ENCODE measurements at regions not wholly inside any gene's neighbourhood (a gene's known extent, or its start where the extent isn't known, plus 50 kb on each side); places are given as distances from the start of the nearest gene placed in this dataset.
A peak's percentile ranks its signal among the peaks of the same experiment; 100 is the strongest.

GRCh38 chr11:95559899-95560298 lies 229.7 kb downstream of the FAM76B start:
- DNase-seq (ENCODE audit: extremely low spot score, insufficient read length, low read depth): no peak
- no peak for FAIRE-seq

GRCh38 chr11:95557376-95557775 lies 232.2 kb downstream of the FAM76B start:
- FAIRE-seq (no peak), DNase-seq (ENCODE audit: extremely low spot score, insufficient read length, low read depth) (no peak)

- DNase-seq (ENCODE audit: extremely low spot score, insufficient read length, low read depth) (peak; percentile 8), FAIRE-seq (peak; percentile 56)
These were observed 233.0 kb downstream of the FAM76B start for GRCh38 chr11:95556342-95557163.

DNA sequence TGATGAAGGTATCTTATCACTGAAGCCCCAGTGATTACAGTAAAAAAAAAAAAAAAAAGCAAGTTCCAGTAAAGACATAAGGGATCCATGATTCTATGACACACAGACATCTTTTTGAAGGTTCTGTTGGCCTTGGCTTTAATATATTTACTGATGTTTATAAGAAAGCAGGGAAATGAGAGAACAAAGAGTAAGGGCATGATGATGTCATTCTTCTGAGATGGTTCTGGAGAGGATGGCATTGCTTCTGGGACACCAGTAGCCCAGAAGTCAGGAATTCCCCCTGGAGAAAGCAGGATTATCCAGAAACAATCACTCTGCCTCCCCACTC lies 233.6 kb downstream of the FAM76B start:
- FAIRE-seq: no peak

GRCh38 chr11:95554911-95555310 lies 234.7 kb downstream of the FAM76B start:
- FAIRE-seq: no peak
- DNase-seq (ENCODE audit: extremely low spot score, insufficient read length, low read depth): no peak

More for the DNA sequence above, 233.6 kb downstream of the FAM76B start:
- DNase-seq (ENCODE audit: extremely low spot score, insufficient read length, low read depth): no peak

DNA sequence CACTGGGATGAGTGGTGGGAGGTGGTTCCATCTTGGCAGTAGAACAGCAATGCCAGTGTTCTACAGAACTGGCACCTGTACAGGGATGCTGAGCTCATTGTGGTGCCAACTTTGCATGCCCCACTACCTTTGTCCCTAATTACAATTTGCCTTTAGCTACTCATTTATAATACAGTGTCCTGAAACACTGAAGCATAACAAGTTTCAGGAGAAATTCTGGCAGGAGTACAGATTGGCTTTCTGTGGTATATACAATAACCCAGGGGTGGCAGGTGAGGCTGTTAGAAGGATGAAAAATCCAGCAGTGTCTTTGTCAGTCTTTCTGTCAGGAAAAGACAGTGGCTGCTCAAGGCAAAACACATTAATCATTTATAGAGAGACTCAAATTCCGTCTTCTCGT lies 240.3 kb downstream of the FAM76B start:
- FAIRE-seq (no peak), DNase-seq (ENCODE audit: extremely low spot score, insufficient read length, low read depth) (no peak)

DNA sequence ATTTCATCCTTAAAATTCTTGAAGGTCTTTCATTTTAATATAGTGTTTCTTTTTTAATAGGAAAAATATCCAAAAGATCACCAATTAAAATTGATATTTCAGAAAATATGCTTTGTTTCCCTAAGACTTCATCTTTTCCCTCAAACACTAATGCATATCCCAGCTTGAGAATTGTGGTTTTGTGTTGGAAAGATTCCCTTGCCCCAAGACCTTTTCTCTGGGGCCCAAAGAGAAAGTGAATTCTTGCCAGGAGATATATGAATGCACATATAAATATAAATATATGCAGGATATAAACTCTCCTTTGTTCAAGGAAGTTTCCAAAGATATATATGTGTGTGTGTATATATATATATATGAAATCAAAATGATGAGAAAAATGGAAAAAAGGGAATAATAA lies 241.2 kb downstream of the FAM76B start:
- DNase-seq (ENCODE audit: extremely low spot score, insufficient read length, low read depth): no peak

DNA sequence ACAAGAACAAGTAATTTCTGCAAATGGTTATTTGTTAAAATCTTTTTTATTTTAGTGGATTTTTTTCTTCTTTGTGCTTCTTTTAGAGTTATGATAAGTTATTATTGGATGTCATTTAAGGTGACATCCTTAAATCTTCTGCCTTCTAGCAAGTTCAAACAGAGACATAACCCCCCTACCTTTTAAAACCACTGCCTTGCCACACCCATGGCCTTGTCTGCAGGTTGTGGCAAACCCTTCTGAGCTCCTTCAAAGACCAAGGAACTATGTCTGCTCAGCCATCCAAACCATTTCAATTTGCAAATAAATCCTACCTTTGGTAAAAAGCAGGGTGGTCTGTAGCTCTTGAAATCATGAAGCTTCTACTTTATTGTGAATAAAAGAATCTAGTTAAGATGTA lies 241.6 kb downstream of the FAM76B start:
- FAIRE-seq (no peak), DNase-seq (ENCODE audit: extremely low spot score, insufficient read length, low read depth) (no peak)

More for the DNA sequence above, 241.2 kb downstream of the FAM76B start:
- FAIRE-seq: no peak

DNA sequence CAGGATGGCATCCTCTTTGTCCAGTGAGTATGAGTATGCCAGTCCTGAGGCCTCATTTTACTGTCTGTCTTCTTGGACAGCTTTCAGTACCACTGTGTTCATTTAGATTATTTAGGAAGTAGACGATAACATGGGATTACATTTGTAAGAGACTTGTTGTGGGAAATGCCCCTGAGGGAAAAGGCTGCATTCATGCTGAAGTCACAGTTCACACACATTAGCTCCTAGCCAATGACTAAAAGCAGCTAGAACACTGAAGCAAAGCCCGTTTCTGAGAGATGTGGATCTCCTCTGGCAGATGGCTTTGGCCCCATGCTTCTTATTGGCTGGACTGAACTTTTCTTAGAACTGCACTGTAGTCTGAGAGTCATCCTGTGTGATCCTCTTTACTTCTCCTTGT lies 242.4 kb downstream of the FAM76B start:
- FAIRE-seq (no peak), DNase-seq (ENCODE audit: extremely low spot score, insufficient read length, low read depth) (no peak)

DNA sequence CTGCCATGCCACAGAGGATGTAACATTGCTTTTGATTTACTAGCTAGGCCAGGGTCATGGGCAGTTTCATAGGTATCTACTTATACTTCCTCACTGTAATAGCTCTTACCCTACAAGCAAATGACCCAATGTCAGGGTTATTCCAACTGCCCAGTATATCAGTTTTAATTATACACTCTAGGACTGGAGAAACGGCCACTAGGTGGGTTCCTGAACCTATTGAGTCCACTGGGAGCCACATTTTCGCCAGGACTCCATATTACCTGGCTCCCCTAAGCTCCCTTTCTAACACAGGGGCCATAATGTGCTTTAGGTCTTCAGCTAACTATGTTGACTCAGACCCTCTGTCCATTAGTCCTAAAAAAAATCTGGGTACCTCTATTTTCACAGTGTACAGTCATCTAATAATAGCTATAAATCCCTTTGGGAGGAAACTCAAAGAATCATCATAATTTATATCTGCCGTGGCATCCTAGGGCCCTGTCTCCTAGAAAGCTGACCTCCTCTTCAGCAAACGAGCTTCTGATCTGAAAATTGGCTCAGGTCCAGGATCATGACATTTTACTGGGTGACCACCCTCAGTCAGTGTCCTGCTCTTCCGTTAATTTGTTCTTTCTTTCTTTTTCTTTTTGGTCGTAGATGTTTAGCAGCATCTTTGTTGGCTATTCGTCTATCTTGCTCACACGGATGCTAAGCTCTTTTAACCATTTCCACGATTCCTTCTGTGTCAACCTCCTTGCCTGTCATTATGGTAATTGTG lies 244.3 kb downstream of the FAM76B start:
- no peak for FAIRE-seq
- no peak for DNase-seq (ENCODE audit: extremely low spot score, insufficient read length, low read depth)

GRCh38 chr11:95544095-95544856 lies 245.3 kb downstream of the FAM76B start:
- DNase-seq (ENCODE audit: extremely low spot score, insufficient read length, low read depth) (no peak), FAIRE-seq (no peak)

DNA sequence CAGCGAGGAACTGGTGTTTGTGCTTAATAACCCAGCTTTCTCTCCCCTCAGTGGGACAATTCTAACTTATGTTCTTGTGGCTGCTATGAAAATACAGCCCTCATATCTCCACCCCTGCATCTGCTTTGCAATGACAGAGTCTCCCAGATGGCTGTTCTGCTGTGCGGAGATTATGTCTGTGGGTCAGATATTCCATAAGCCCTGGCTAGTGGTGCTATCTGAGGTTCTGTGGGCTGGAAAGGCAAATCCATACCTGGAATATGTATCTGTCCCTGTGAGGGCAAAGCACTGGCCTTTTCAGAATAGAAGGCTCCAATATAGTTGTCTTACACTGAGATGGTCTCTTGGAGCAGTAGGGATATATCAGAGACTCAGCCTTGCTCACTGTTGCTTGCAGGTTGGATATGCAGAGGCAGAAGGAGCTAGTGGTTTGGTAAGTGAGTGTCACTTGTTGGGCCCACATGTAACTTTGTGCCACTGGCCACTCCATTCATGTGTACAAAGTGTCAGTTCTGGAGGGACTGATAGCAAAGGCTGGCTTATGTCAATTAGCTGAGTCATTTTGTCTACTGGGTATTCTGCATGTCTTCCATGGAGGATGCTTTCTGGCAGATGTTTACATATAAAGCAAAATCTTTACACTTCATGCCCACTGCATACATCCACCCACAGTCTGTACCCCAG lies 246.6 kb downstream of the FAM76B start:
- no peak for DNase-seq (ENCODE audit: extremely low spot score, insufficient read length, low read depth)
- FAIRE-seq: no peak

GRCh38 chr11:95541715-95542114 lies 247.9 kb downstream of the FAM76B start:
- DNase-seq (ENCODE audit: extremely low spot score, insufficient read length, low read depth): no peak
- no peak for FAIRE-seq

- DNase-seq (ENCODE audit: extremely low spot score, insufficient read length, low read depth) (no peak), FAIRE-seq (no peak)
These were observed 253.4 kb downstream of the FAM76B start for GRCh38 chr11:95536047-95536690.

DNA sequence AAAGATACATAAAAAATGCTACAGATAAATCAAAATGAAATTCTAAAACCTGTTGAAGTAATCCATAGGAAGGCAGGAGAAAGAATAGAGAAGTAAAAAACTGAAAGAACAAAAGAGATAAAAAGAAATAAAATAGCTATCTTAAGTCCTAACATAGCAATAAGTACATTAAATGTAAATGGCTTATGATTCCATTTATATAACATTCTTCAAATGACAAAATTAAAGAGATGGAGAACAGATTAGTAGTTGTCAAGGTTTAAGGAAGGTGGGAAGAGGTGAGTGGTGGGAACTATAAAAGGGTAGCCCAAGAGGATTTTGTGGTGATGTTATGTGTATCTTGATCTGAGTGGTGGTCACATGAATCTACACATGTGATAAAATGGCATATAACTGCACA lies 254.8 kb downstream of the FAM76B start:
- DNase-seq (ENCODE audit: extremely low spot score, insufficient read length, low read depth): no peak
- FAIRE-seq: no peak

DNA sequence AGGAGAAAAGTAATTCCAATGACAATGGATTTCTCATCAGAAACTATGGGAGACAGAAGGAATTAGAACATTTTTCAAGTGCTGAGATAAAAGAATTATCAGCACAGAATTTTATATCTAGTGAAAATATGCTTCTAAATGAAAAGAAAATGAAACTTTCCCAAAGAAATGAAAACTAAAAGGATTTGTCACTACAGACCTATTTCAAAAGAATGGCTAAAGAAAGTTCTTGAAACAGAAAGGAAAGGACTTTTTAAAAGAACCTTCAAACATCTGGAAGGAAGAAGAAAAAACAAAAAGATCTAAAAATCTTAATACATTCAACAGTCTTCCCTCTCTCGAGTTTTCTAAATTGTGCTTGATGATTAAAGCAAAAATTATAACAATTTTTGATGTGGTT lies 255.4 kb downstream of the FAM76B start:
- FAIRE-seq: no peak
- DNase-seq (ENCODE audit: extremely low spot score, insufficient read length, low read depth): no peak

DNA sequence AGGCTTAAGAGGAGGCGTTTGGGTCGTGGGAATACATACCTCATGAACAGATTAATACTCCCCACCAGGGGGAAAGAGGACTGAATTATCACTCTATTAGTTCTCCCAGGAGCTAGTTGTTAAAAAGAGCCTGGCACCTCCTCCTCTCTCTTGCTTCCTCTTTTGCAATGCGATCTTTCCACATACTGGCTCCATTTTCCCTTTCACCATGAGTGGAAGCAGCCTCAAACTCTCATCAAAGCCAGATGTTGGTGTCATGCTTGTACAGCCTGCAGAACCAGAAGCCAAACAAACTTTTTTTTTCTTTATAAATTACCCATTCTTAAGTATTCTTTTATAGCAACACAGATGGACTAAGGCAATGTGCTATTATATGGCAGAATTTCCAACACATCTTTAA lies 258.5 kb downstream of the FAM76B start:
- DNase-seq (ENCODE audit: extremely low spot score, insufficient read length, low read depth) (no peak), FAIRE-seq (no peak)

GRCh38 chr11:95524314-95525036 lies 265.1 kb downstream of the FAM76B start:
- DNase-seq (ENCODE audit: extremely low spot score, insufficient read length, low read depth) (no peak), FAIRE-seq (no peak)

DNA sequence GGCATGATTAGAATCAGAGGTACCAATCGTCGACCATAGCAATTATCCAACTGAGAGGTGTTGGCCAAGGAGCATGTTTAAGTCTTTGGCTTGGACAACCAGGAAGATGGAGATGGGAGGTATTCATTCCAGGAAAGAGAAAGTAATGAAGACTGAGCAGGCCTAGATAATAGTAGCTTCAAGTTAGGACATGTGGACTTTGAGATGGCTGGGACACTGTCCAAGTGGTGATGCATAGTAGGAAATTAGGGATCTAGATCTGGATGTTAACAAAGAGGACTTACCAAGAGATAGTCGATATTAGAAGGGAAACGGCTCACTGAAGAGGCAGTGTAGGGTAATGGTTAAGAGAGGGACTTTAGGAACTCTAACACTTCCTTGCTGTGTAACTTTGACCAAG lies 266.7 kb downstream of the FAM76B start:
- FAIRE-seq (no peak), DNase-seq (ENCODE audit: extremely low spot score, insufficient read length, low read depth) (no peak)

Data from GM18507 (cell line).